B cell (primary cell): ENCODE measurements at regions not wholly inside any gene's neighbourhood (a gene's known extent, or its start where the extent isn't known, plus 50 kb on each side); places are given as distances from the start of the nearest gene placed in this dataset.

Source experiments
- ATAC-seq: fragments of 200-7000 bp; cut with Tn5 transposase; one replicate; pipeline ENCODE4 v1.10.0; 2021; ENCODE audit warnings: low read depth, mild to moderate bottlenecking, moderate number of reproducible peaks, moderate library complexity
- CTCF ChIA-PET: fragments of 350-600 bp; sonication (Branson Sonifier 250); formaldehyde crosslinking; loops from one replicate; lab custom pipeline; 2021; ENCODE audit warnings: antibody characterized with exemption, inconsistent platforms; lab: Charles Lee
- POLR2A ChIA-PET: fragments of 350-600 bp; sonication (Branson Sonifier 250); formaldehyde crosslinking; loops from one replicate; lab custom pipeline; 2021; ENCODE audit warnings: antibody characterized with exemption; lab: Charles Lee
- DNase-seq: peaks from one replicate; pipeline ENCODE4 v3.0.0; 2013
- H2AFZ ChIP-seq: 2 replicates; pipeline ENCODE4 v1.6.1; 2012; ENCODE audit warnings: mild to moderate bottlenecking, low read depth, low read length; ENCODE audit not compliant: insufficient read depth, poor library complexity, severe bottlenecking
- H3K27ac ChIP-seq, 2 donors: 1 replicate in 1 of 2; 2 replicates in 1 of 2; pipeline ENCODE4 v1.5.1; 2012 to 2013; ENCODE audit warnings: low read length in 2 of 2, mild to moderate bottlenecking in 2 of 2, moderate library complexity in 1 of 2
- H3K27me3 ChIP-seq, 4 experiments: fragments of 200-600 bp in 1 of 4; sonication (generic) in 1 of 4; replicated peaks in 1 of 4; 1 replicate in 2 of 4; 2 replicates in 2 of 4; pipeline versions ENCODE4 v1.6.1 to v1.7.0; 2013 to 2016; ENCODE audit warnings: low read length in 3 of 4, mild to moderate bottlenecking in 2 of 4, mixed read lengths in 1 of 4, moderate library complexity in 1 of 4; ENCODE audit not compliant: insufficient read depth in 4 of 4, control insufficient read depth in 3 of 4; ENCODE audit errors: control extremely low read depth in 1 of 4
- H3K36me3 ChIP-seq, 2 experiments: replicated peaks in 1 of 2; 1 replicate in 1 of 2; 2 replicates in 1 of 2; pipeline versions ENCODE4 v1.6.1 to v1.7.1; 2013; ENCODE audit warnings: low read length in 1 of 2; ENCODE audit not compliant: insufficient read depth in 2 of 2, control insufficient read depth in 1 of 2; ENCODE audit errors: control extremely low read depth in 1 of 2, extremely low read depth in 1 of 2
- H3K4me1 ChIP-seq, 2 donors: fragments of 200-600 bp in 1 of 2; sonication (generic) in 1 of 2; 1 replicate in 1 of 2; 2 replicates in 1 of 2; pipeline versions ENCODE4 v1.5.1 to v1.6.1; 2013 to 2017; ENCODE audit warnings: low read length in 2 of 2; ENCODE audit not compliant: control insufficient read depth in 2 of 2, insufficient read depth in 2 of 2
- H3K4me2 ChIP-seq: replicated peaks from 2 replicates; pipeline ENCODE3; 2012; ENCODE audit warnings: mild to moderate bottlenecking, low read depth, low read length; ENCODE audit not compliant: poor library complexity, severe bottlenecking
- H3K4me3 ChIP-seq, 5 experiments: fragments of 200-600 bp in 1 of 5; sonication (generic) in 1 of 5; 1 replicate in 3 of 5; 2 replicates in 2 of 5; pipeline versions ENCODE4 v1.5.1 to v1.7.0; 2011 to 2016; ENCODE audit warnings: low read length in 4 of 5, mild to moderate bottlenecking in 4 of 5, low read depth in 2 of 5, control low read depth in 1 of 5, moderate library complexity in 1 of 5; ENCODE audit not compliant: insufficient read depth in 1 of 5; ENCODE audit errors: control extremely low read depth in 1 of 5, extremely low read depth in 1 of 5
- H3K79me2 ChIP-seq: fragments of 200-600 bp; sonication (generic); one replicate; pipeline ENCODE4 v1.6.0; 2016; ENCODE audit warnings: low read length; ENCODE audit not compliant: control insufficient read depth, insufficient read depth
- H3K9ac ChIP-seq: fragments of 200-600 bp; sonication (generic); 2 replicates; pipeline ENCODE4 v1.6.1; 2017; ENCODE audit warnings: mild to moderate bottlenecking, low read length, moderate library complexity
- H3K9me3 ChIP-seq, 3 donors: one replicate each; pipeline versions ENCODE4 v1.6.1 to v1.7.1; 2013; ENCODE audit warnings: low read length in 2 of 3; ENCODE audit not compliant: control insufficient read depth in 2 of 3, insufficient read depth in 1 of 3; ENCODE audit errors: control extremely low read depth in 1 of 3
- H4K20me1 ChIP-seq: 2 replicates; pipeline ENCODE4 v1.6.0; 2012; ENCODE audit warnings: mild to moderate bottlenecking, low read length; ENCODE audit not compliant: insufficient read depth, control insufficient read depth, poor library complexity, severe bottlenecking
- H3K27ac Mint-ChIP-seq: one replicate; pipeline ENCODE4 v1.8.0; 2021; ENCODE audit warnings: mixed read lengths
- H3K27me3 Mint-ChIP-seq: one replicate; pipeline ENCODE4 v1.8.0; 2021; ENCODE audit warnings: mixed read lengths
- H3K4me1 Mint-ChIP-seq: one replicate; pipeline ENCODE4 v1.8.0; 2021; ENCODE audit warnings: mixed read lengths
- H3K4me3 Mint-ChIP-seq: one replicate; pipeline ENCODE4 v1.8.0; 2021; ENCODE audit warnings: mixed read lengths
- H3K9me3 Mint-ChIP-seq: one replicate; pipeline ENCODE4 v1.8.0; 2022; ENCODE audit warnings: mixed read lengths; ENCODE audit not compliant: insufficient read depth
- CTCF ChIP-seq: fragments of 200-600 bp; IDR thresholded peaks from one replicate; pipeline ENCODE4 v1.8.0; 2022; ENCODE audit warnings: antibody characterized with exemption, mild to moderate bottlenecking
- EZH2 ChIP-seq: IDR thresholded peaks from 2 replicates; pipeline ENCODE4 v1.6.1; 2012; ENCODE audit warnings: borderline replicate concordance, low read depth, mild to moderate bottlenecking, moderate library complexity, low read length; ENCODE audit not compliant: insufficient read depth, poor library complexity, severe bottlenecking
- WGBS: methylation state at CpG from one replicate; pipeline ENCODE4 v1.1.5; 2013; ENCODE audit warnings: missing lambda C conversion rate; ENCODE audit not compliant: insufficient coverage; 5-methylcytosine and 5-hydroxymethylcytosine counted together
- intact Hi-C: fragments of 100-400 bp; cut with micrococcal nuclease; formaldehyde crosslinking; loops from one replicate; pipeline ENCODE4 v1.10.0; 2022

- CTCF ChIA-PET: no interaction called here
- no peak overlapping the region for H3K9ac ChIP-seq
- no peak for DNase-seq
These were observed 230.5 kb downstream of the LACC1 start for GRCh38 chr13:44110091-44110621.

GRCh38 chr13:44111701-44112100 is 232.0 kb downstream of the LACC1 start:
- CTCF ChIA-PET: no interaction called here
- H3K79me2 ChIP-seq: no peaks in the 10 kb centered on the region
- no peaks in the 10 kb centered on the region for H3K9me3 Mint-ChIP-seq

More at GRCh38 chr13:44110091-44110621, 230.5 kb downstream of the LACC1 start:
- H3K27ac ChIP-seq: no peak overlapping the region
- no peak for ATAC-seq
- Mint-ChIP-seq H3K4me1 (no peaks in the 10 kb centered on the region), H3K27ac (no peak overlapping the region), H3K9me3 (no peaks in the 10 kb centered on the region), H3K27me3 (peaks cover 8% of the 10 kb centered on the region), H3K4me3 (no peak overlapping the region)
- intact Hi-C loops: no loop called here
- no peak overlapping the region for H3K4me3 ChIP-seq
- H3K27me3 ChIP-seq: no peaks in the 10 kb centered on the region
- 78% methylated on average over 5 of the region's 7 CpGs for WGBS
- POLR2A ChIA-PET: no interaction called here
- H3K4me1 ChIP-seq: no peaks in the 10 kb centered on the region
- H2AFZ ChIP-seq: no peak overlapping the region
- no peaks in the 10 kb centered on the region for H3K9me3 ChIP-seq
- no peak overlapping the region for H3K4me2 ChIP-seq
- H3K79me2 ChIP-seq: no peaks in the 10 kb centered on the region
- TF ChIP-seq EZH2: no peak
- no peak for TF ChIP-seq CTCF
- H3K36me3 ChIP-seq: no peaks in the 10 kb centered on the region
- H4K20me1 ChIP-seq: no peaks in the 10 kb centered on the region

More at GRCh38 chr13:44111701-44112100, 232.0 kb downstream of the LACC1 start:
- WGBS: 81% methylated on average over 2 of the region's 3 CpGs
- Histone ChIP-seq H2AFZ (no peak overlapping the region), H3K27ac (no peak overlapping the region), H3K4me2 (no peak overlapping the region), H3K36me3 (no peaks in the 10 kb centered on the region), H3K9me3 (no peaks in the 10 kb centered on the region), H3K4me3 (no peak overlapping the region), H3K9ac (no peak overlapping the region), H3K4me1 (peaks cover 2 to 3% of the 10 kb centered on the region in 2 donors), H3K27me3 (no peaks in the 10 kb centered on the region), H4K20me1 (no peaks in the 10 kb centered on the region)
- no peak overlapping the region for H3K27ac Mint-ChIP-seq
- intact Hi-C loops: no loop called here
- no peak for TF ChIP-seq EZH2
- ATAC-seq: no peak
- no peak for DNase-seq
- H3K4me3 Mint-ChIP-seq: no peak overlapping the region
- POLR2A ChIA-PET: no interaction called here
- H3K27me3 Mint-ChIP-seq: peaks cover 6% of the 10 kb centered on the region
- H3K4me1 Mint-ChIP-seq: peaks cover 5% of the 10 kb centered on the region
